OCI-M1 (cell line): ENCODE measurements at regions not wholly inside any gene's neighbourhood (a gene's known extent, or its start where the extent isn't known, plus 50 kb on each side); places are given as distances from the start of the nearest gene placed in this dataset.

ENCODE experiments used
- DNase-seq: peaks from one replicate; lab custom pipeline; 2025; lab: John Stamatoyannopoulos, UW

- DNase-seq = no peak
Measured at GRCh38 chr10:90588222-90588621, 269.6 kb downstream of the HTR7 start.

GRCh38 chr10:90589825-90590224 lies 268.0 kb downstream of the HTR7 start:
- DNase-seq = no peak

- peak; percentile 91 for DNase-seq
Measured at GRCh38 chr10:90591629-90592028, 266.2 kb downstream of the HTR7 start.

GRCh38 chr10:90592638-90593302 lies 265.1 kb downstream of the HTR7 start:
- DNase-seq = peak; percentile 89

DNA sequence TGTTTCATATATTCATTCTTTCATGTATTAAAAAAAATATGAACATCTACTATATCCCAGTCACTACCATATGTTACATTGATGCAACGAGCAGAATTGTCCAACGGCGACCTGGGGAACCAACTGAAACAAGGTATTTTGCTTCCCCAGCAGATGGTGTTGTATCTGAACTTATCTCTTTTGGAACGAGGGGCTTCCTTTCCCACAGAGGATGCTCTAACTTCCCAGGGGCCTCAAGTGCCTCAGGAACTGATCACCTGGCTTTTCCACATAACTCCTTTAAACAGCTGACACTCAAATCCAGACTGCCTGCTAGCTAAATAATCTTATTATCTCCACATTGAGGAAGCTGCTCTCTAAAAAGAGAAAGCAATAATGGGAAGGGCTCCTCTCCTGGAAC lies 259.3 kb downstream of the HTR7 start:
- DNase-seq = no peak

DNA sequence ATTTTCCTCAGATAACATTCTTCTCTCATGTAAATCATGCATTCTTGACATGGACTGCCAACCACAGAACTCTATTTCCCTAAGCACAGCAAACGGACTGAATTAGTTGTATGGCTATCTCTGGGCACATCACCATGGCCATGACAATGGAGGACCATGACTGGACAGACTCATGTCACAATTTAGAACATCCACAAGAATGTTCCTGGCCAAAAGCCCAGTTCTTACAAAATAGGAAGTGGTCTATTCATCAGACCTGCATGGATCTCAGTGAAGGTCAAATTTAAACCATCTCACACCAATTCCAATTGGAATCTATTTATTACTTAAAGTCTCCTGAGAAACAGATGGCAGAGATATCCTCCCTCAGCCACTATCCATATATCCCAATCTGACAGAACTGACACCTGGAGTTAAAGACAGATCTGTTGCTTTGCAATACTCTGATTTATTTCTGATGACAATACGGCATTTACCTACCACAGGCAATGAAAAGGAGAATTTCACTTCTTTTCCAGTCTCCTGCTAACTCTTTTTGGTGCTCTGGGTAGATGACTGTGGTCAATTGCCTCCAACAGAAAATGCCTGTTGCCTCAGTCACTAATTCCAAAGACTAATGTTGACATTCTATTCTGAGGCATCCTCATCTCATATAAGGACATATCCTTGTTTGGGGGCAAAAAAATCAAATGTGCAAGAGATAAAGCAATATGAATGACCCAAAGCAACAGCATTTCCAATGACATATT lies 254.8 kb downstream of the HTR7 start:
- peak; percentile 97 for DNase-seq

GRCh38 chr10:90604636-90605035 lies 253.2 kb downstream of the HTR7 start:
- DNase-seq = no peak

DNA sequence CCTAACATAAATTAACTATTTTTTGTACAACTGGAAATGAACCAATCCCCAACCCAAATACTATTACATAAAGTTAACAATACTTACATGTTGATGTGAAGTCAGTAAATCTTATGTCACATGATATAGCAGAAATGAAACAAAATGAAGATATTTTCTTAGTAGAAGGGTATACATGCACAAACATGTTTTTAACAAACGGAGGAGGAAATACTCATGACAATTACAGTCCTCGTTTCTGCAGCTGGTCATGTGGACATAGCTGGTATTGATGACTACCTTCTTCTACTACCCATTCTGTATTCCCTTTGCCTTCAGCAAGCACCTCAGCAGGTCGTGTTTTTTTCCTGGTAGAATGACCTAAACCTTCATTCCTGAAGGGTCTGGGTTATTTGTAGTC lies 252.3 kb downstream of the HTR7 start:
- DNase-seq = no peak

GRCh38 chr10:90612276-90612675 lies 245.6 kb downstream of the HTR7 start:
- DNase-seq = no peak

DNA sequence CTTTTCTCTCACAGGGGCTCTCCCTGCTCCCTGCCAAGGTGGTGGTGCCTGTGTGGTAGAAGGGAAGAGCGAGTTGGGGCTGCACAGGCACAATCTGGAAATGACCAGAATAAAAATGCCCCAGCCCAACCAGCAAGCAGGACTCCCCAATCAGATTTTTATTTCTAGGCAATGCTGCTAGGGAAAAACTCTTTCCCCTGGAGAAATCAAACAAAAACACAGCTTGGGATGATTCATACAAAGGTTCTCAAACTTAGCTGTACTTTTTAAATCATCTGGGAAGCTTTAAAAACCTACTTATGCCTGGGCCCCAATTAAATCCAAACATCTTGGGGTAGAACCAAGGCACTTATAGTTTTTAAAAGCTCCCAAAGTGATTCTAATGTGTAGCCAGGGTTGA lies 243.2 kb downstream of the HTR7 start:
- no peak for DNase-seq

- peak; percentile 38 for DNase-seq
Measured at GRCh38 chr10:90621577-90621976, 236.3 kb downstream of the HTR7 start.

DNA sequence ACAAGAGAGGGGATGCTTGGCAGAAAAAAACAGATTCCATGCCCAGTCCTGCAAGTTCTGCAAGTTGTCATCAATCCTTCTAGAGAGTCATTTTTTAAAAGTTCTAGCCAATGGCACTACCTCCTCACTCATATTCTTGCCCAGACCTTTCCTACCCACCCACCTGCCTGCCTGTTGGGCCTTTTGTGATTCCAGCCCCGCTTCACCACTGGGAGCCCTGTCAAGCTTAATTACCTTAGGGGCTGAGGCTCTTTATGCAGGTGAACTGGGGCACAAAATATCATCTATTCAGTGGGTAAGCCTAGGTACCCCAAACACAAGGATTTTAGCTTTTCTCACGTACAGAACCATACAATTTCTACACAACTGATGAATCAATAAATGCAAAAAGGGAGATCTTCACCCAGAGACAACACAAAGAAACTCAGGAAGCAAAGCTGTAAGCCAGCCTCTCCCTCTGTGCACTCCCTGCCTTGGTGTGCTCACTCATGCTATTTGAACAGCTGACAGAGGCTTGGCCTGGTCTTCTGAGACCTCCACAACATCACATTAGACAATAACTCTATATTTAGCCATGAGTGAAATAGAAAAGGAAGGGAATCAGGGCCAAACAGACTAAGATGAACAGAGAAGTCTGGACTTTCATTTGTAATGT lies 222.6 kb downstream of the HTR7 start:
- DNase-seq = no peak

DNA sequence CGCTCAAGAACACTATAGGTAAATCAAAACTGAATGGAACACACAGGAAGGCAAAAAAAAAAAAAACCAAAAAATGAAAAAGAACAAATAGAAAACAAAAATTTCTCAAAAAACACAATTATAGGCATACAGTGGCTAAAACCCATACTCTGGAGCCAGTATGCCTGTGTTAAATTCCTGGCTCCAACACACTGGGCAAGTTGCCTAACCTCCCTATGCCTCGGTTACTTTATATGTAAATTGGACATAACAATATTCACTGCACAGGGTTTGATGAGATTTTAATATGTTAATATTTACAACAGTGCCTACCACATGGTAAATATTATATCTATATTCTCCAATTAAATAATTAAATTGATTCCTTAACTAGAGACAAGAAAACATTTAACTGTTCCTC lies 217.1 kb downstream of the HTR7 start:
- no peak for DNase-seq

DNA sequence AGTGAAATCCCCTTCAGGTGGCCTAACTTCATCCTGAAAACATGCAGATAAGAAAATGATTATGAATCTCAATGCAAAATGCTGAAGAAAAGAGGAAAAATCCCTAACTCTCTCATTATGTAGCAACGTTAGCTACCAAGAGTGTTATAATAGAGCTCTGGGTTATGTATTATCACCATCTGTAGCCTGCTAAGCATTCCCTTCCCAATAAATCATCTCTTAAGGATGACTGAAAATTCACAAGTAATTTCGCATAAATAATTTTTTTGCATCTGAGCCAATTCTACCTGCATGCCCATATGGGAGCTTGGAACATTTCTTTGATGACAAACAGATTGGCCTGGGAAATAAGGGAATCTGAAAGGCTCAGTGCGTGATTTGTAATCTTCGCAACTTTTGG lies 216.1 kb downstream of the HTR7 start:
- no peak for DNase-seq

DNA sequence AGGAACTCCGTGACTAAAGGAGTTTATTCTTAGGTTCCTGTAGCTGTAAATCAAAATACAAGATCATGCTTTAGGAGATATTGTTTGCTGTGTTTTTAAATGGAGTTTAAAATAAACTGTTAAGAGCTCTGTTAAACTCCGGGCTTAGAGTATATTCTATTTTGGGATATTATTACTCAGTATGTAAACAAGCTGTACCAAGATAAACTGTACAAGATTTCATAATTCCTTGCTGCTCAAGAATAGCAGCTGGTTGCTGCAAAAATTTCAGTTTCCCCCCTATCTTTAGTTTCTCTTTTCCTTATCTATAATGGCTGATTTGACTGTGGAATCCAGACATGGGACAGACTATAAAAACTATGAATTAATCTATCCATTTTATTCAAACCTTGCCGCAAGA lies 215.7 kb downstream of the HTR7 start:
- peak; percentile 41 for DNase-seq

DNA sequence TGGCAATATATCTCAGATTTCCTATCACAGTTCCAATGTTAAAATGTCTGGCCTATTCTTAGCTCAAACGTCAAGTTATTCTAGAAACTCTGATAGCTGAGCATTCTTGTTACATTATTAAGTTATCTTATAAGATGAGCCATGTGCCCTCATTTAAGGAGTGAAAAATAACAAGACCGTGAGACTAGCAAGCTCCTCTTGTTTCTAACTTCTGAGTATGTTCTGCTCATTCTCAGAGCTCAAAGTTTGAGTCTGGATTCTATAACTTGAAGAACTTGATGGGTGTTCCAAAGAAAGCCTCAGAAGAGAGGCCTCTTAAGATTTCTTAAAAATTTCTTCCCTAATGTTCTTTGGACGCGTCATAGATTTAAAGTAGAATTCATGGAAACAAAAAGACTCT lies 215.2 kb downstream of the HTR7 start:
- DNase-seq = no peak

DNA sequence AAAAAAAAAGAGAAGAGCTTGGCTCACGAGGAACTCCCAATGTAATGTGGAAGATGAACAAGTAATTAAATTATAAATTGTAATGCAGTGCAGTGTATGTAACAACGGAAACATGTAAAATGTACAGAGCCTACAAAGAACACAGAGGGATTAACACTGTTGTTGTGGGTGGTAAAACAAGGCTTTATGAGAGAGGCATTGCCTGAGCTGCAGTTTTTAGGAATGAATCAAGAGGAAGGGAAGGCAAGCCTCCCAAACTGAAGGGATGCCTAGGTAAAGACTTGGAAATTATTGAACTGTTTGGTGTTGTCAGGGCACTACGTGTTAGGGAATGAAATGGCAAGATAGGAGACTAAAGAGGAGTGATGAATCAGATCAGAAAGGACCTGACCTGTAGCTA lies 213.7 kb downstream of the HTR7 start:
- DNase-seq = no peak

DNA sequence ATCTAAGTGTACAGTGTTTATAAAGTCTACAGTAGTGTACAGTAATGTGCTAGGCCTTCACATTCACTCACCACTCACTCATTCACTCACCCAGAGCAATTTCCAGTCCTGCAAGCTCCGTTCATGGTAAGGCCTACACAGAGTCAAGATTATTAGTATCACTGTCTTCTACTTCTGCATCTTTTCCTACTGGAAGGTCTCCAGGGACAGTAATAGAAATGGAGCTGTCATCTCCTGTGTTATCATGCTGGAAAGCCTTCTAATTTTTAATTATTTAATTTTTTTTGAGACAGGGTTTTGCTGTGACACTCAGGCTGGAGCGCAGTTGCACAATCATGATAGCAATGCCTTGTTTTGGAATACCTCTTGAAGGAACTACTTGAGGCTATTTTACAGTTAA lies 207.0 kb downstream of the HTR7 start:
- no peak for DNase-seq

GRCh38 chr10:90652519-90652918 lies 205.3 kb downstream of the HTR7 start:
- peak; percentile 48 for DNase-seq

GRCh38 chr10:90658791-90659190 lies 199.0 kb downstream of the HTR7 start:
- no peak for DNase-seq

GRCh38 chr10:90665905-90666662 lies 191.8 kb downstream of the HTR7 start:
- DNase-seq = no peak

DNA sequence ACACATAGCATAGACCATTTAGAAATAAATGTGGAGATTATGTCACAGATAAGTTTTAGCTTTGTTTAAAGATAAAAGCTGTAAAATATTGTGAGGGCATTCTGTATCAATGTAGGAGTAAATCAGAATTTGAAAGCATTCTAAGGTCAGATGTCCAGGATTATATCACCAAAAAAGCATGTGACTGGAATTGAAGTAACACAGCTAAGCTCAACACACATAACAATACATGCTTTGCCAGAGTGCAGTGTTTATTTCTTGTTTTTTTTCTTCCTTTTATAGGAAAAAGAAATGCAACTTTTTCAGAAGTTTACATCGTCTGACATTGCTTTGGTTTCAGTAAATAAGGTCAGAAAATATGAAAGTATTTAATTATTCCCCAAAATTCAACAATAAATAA lies 183.4 kb downstream of the HTR7 start:
- no peak for DNase-seq

- peak; percentile 35 for DNase-seq
Measured at GRCh38 chr10:90674928-90675327, 182.9 kb downstream of the HTR7 start.
